Karpas-422 (cell line): ENCODE measurements at regions not wholly inside any gene's neighbourhood (a gene's known extent, or its start where the extent isn't known, plus 50 kb on each side); places are given as distances from the start of the nearest gene placed in this dataset.

ENCODE experiments used
- DNase-seq: peaks from one replicate; pipeline ENCODE4 v3.0.0-alpha.2; 2015
- H2AFZ ChIP-seq: fragments of 200-600 bp; sonication (generic); 2 replicates; pipeline ENCODE4 v1.6.1; 2014; ENCODE audit warnings: antibody characterized with exemption, low read length, mixed read lengths
- H3K27ac ChIP-seq: fragments of 200-600 bp; sonication (generic); 2 replicates; pipeline ENCODE4 v1.5.1; 2014; ENCODE audit warnings: mild to moderate bottlenecking, low read length, moderate library complexity
- H3K27me3 ChIP-seq: fragments of 200-600 bp; sonication (generic); 2 replicates; pipeline ENCODE4 v1.6.1; 2014; ENCODE audit warnings: low read length, mixed read lengths
- H3K36me3 ChIP-seq: fragments of 200-600 bp; sonication (generic); 2 replicates; pipeline ENCODE4 v1.6.1; 2014; ENCODE audit warnings: low read length, mixed read lengths; ENCODE audit not compliant: insufficient read depth
- H3K4me1 ChIP-seq: fragments of 200-600 bp; sonication (generic); 2 replicates; pipeline ENCODE4 v1.6.1; 2014; ENCODE audit warnings: mild to moderate bottlenecking, low read length, mixed read lengths
- H3K4me2 ChIP-seq: fragments of 200-600 bp; sonication (generic); 2 replicates; pipeline ENCODE4 v1.6.1; 2014; ENCODE audit warnings: low read length, low read depth, mild to moderate bottlenecking; ENCODE audit not compliant: poor library complexity, severe bottlenecking
- H3K4me3 ChIP-seq: fragments of 200-600 bp; sonication (generic); 2 replicates; pipeline ENCODE4 v1.5.1; 2014; ENCODE audit warnings: mild to moderate bottlenecking, antibody characterized with exemption, low read length, mixed read lengths
- H3K79me2 ChIP-seq: fragments of 200-600 bp; sonication (generic); 2 replicates; pipeline ENCODE4 v1.6.1; 2014; ENCODE audit warnings: mild to moderate bottlenecking, low read length, mixed read lengths
- H3K9ac ChIP-seq: fragments of 200-600 bp; sonication (generic); 2 replicates; pipeline ENCODE4 v1.6.0; 2014; ENCODE audit warnings: low read length
- H3K9me2 ChIP-seq: fragments of 200-600 bp; sonication (generic), shearing (Covaris generic); replicated peaks from 2 replicates; pipeline ENCODE4 v1.6.0; 2014; ENCODE audit warnings: mild to moderate bottlenecking, low read length, moderate library complexity; ENCODE audit not compliant: insufficient read depth
- H3K9me3 ChIP-seq: fragments of 300-700, 200-600 bp; sonication (generic); 2 replicates; pipeline ENCODE4 v1.6.1; 2014; ENCODE audit warnings: low read length, mixed read lengths
- H4K20me1 ChIP-seq: fragments of 200-600 bp; sonication (generic); 2 replicates; pipeline ENCODE4 v1.6.1; 2014; ENCODE audit warnings: mild to moderate bottlenecking, antibody characterized with exemption, low read length, low read depth; ENCODE audit not compliant: insufficient read depth

DNA sequence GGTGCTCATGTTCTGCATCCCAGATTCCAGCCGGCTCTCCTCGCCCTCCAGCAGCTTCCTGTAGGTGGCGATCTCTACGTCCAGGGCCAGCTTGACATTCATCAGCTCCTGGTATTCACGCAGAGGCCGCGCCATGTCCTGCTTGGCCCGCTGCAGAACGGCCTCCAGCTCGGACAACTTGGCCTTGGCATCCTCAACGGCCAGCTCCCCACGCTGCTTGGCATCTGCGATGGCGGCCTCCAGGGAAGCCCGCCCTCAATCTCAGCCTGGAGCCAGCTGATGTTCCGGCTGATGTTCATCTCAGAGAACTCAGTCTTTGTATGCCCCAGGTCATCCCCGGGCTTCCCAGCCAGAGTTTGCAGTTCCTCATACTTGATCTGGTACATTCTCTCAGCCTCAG is 431.8 kb upstream of the DIPK2B start:
- Histone ChIP-seq H3K27ac (no peak overlapping the region), H3K9ac (no peak overlapping the region), H4K20me1 (no peaks in the 10 kb centered on the region), H3K4me1 (no peaks in the 10 kb centered on the region), H3K9me3 (no peaks in the 10 kb centered on the region; the same call in 1 of the 2 replicates), H2AFZ (no peak overlapping the region), H3K79me2 (no peaks in the 10 kb centered on the region), H3K4me2 (no peak overlapping the region), H3K27me3 (no peaks in the 10 kb centered on the region), H3K9me2 (no peaks in the 10 kb centered on the region), H3K36me3 (no peaks in the 10 kb centered on the region), H3K4me3 (no peak overlapping the region)
- DNase-seq: no peak

GRCh38 chrX:45630078-45630477 is 429.4 kb upstream of the DIPK2B start:
- Histone ChIP-seq H2AFZ (no peak overlapping the region), H3K79me2 (no peaks in the 10 kb centered on the region), H3K36me3 (no peaks in the 10 kb centered on the region), H3K4me3 (no peak overlapping the region), H3K4me1 (no peaks in the 10 kb centered on the region), H3K4me2 (no peak overlapping the region), H3K27ac (no peak overlapping the region), H3K9ac (no peak overlapping the region), H4K20me1 (no peaks in the 10 kb centered on the region), H3K9me3 (no peaks in the 10 kb centered on the region; the same call in 1 of the 2 replicates), H3K9me2 (no peaks in the 10 kb centered on the region), H3K27me3 (no peaks in the 10 kb centered on the region)
- DNase-seq: no peak

DNA sequence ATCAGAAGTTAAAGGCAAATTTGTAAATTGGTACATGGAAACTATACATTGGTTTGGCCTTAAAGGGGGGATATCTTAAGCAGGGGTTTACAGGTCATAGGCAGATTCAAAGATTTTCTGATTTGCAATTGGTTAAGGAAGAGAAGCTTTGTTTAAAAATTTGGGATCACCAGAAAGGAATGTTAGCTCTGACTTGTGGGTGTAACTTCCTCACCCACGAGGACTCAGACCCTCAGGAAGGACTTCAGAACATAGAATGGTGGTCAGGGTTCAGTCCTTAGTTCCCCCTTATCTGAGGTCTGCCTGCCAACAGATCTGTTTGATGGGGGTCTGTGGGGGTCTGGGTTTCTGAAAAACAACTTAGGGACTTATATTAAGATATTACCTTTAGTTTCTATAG is 427.4 kb upstream of the DIPK2B start:
- H3K36me3 ChIP-seq: no peaks in the 10 kb centered on the region
- H3K4me1 ChIP-seq: no peaks in the 10 kb centered on the region
- H3K9me3 ChIP-seq: no peaks in the 10 kb centered on the region; the same call in 1 of the 2 replicates
- H3K4me2 ChIP-seq: no peak overlapping the region
- no peak overlapping the region for H3K4me3 ChIP-seq
- no peak overlapping the region for H3K27ac ChIP-seq
- no peak overlapping the region for H3K9ac ChIP-seq
- H4K20me1 ChIP-seq: no peaks in the 10 kb centered on the region
- H2AFZ ChIP-seq: no peak overlapping the region
- H3K9me2 ChIP-seq: no peaks in the 10 kb centered on the region
- DNase-seq: no peak
- no peaks in the 10 kb centered on the region for H3K79me2 ChIP-seq
- H3K27me3 ChIP-seq: no peaks in the 10 kb centered on the region

DNA sequence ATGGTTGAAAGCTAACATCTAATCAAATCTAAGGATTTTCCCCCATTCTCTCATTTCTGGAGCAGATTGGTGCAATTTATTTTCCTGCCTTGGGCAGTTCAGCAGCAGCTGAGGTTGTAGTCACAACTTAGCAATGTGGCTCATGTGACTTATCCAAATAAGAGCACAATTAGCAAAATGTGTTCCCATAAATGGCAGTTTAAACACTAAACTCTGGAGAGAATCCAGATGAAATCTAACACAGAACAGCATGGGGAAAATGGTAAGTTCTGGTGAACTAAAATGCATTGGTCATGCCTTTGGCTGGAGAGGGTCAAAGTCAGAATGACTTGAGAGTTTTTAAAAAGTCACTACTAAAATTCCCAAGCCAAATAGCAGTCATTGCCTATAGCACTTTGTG is 422.6 kb upstream of the DIPK2B start:
- no peak overlapping the region for H3K9ac ChIP-seq
- H3K4me2 ChIP-seq: no peak overlapping the region
- no peak overlapping the region for H3K4me3 ChIP-seq
- H3K27ac ChIP-seq: no peak overlapping the region
- no peaks in the 10 kb centered on the region for H3K4me1 ChIP-seq
- no peaks in the 10 kb centered on the region for H3K79me2 ChIP-seq
- no peak for DNase-seq
- H3K9me2 ChIP-seq: no peaks in the 10 kb centered on the region
- peaks cover 4% of the 10 kb centered on the region; the same call in 1 of the 2 replicates for H3K9me3 ChIP-seq
- no peaks in the 10 kb centered on the region for H3K36me3 ChIP-seq
- no peak overlapping the region for H2AFZ ChIP-seq
- no peaks in the 10 kb centered on the region for H3K27me3 ChIP-seq
- no peaks in the 10 kb centered on the region for H4K20me1 ChIP-seq

DNA sequence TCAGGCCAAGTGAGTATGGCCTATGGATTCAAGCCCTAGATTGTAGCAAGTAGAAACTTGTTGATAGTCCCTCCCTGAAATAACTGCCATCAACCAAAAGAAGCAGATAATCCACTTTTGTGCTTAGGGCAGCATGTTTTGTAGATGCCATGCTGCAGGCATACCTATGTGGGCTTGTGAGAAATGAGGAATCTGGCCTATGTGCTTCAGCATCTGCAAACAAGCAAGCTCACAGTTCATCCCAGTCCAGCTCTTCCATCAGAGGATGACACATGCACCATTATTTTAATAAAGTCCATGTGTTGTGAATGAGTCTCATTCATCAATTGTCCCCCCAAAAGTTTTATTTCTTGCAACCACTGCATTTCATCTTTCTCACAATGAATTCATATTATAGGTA is 421.9 kb upstream of the DIPK2B start:
- Histone ChIP-seq H3K4me2 (no peak overlapping the region), H3K4me1 (no peaks in the 10 kb centered on the region), H3K27ac (no peak overlapping the region), H3K9me3 (peaks cover 4% of the 10 kb centered on the region; the same call in 1 of the 2 replicates), H4K20me1 (no peaks in the 10 kb centered on the region), H3K4me3 (no peak overlapping the region), H2AFZ (no peak overlapping the region), H3K27me3 (no peaks in the 10 kb centered on the region), H3K9ac (no peak overlapping the region), H3K36me3 (no peaks in the 10 kb centered on the region), H3K9me2 (no peaks in the 10 kb centered on the region), H3K79me2 (no peaks in the 10 kb centered on the region)
- DNase-seq: no peak

- H3K9ac ChIP-seq: no peak overlapping the region
- no peak for DNase-seq
- no peaks in the 10 kb centered on the region for H4K20me1 ChIP-seq
These were observed 421.4 kb upstream of the DIPK2B start for GRCh38 chrX:45622042-45622423.

GRCh38 chrX:45621376-45622041 is 420.8 kb upstream of the DIPK2B start:
- Histone ChIP-seq H3K27me3 (no peaks in the 10 kb centered on the region), H2AFZ (no peak overlapping the region), H3K36me3 (no peaks in the 10 kb centered on the region), H3K79me2 (no peaks in the 10 kb centered on the region), H3K4me3 (no peak overlapping the region), H3K27ac (no peak overlapping the region), H4K20me1 (no peaks in the 10 kb centered on the region), H3K4me1 (no peaks in the 10 kb centered on the region), H3K9ac (no peak overlapping the region), H3K9me2 (no peaks in the 10 kb centered on the region), H3K9me3 (peaks cover 4% of the 10 kb centered on the region; the same call in 1 of the 2 replicates), H3K4me2 (no peak overlapping the region)
- DNase-seq: no peak

More at GRCh38 chrX:45622042-45622423, 421.4 kb upstream of the DIPK2B start:
- Histone ChIP-seq H3K9me2 (no peaks in the 10 kb centered on the region), H3K4me1 (no peaks in the 10 kb centered on the region), H3K4me2 (no peak overlapping the region), H3K36me3 (no peaks in the 10 kb centered on the region), H3K4me3 (no peak overlapping the region), H3K9me3 (peaks cover 4% of the 10 kb centered on the region; the same call in 1 of the 2 replicates), H3K27ac (no peak overlapping the region), H2AFZ (no peak overlapping the region), H3K27me3 (no peaks in the 10 kb centered on the region), H3K79me2 (no peaks in the 10 kb centered on the region)

DNA sequence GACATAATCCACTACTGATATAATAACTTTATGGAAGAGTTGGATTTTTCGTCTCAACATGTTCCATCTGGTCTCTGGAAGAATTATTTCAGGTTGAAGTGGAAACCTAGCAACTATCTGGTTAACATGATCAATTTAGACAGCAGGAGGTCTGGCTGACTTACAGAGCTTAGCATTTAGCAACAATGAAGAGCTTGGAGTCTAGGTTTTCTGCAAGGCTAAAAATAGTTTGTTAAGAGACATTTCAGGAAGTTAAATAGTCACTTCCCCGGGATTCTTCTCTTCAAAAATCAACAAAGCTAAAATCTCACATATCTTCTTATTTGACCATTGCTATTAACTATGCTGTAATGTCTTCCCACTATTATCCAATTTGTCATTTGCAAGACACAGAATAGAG is 418.6 kb upstream of the DIPK2B start:
- Histone ChIP-seq H3K9me3 (peaks cover 4% of the 10 kb centered on the region), H3K4me2 (no peak overlapping the region), H4K20me1 (no peaks in the 10 kb centered on the region), H3K27me3 (no peaks in the 10 kb centered on the region), H3K36me3 (no peaks in the 10 kb centered on the region), H3K79me2 (no peaks in the 10 kb centered on the region), H3K27ac (no peak overlapping the region), H3K4me3 (no peak overlapping the region), H3K9ac (no peak overlapping the region), H3K9me2 (no peaks in the 10 kb centered on the region), H2AFZ (no peak overlapping the region), H3K4me1 (no peaks in the 10 kb centered on the region)
- no peak for DNase-seq
